Stimulated activated CD4-positive, alpha-beta T cell treated with anti-CD3 and anti-CD28 coated beads, Interleukin-2, amount 100 ng/mL, for 24 hours (primary cell): ENCODE measurements at regions not wholly inside any gene's neighbourhood (a gene's known extent, or its start where the extent isn't known, plus 50 kb on each side); places are given as distances from the start of the nearest gene placed in this dataset.
"Not testable (repeated sequence)": the region's sequence is repeated elsewhere in the genome, so short reads cannot be mapped to it uniquely, and the experiment has no call there.

Experiments used
- DNase-seq, 2 donors: peaks; one replicate each; pipeline ENCODE4 v3.0.0-alpha.2; 2020

- DNase-seq: no peak
Observed at GRCh38 chr7:113582471-113582870, 336.3 kb downstream of the PPP1R3A start.

- not testable (repeated sequence) for DNase-seq
Observed at GRCh38 chr7:113563257-113563656, 355.6 kb downstream of the PPP1R3A start.

GRCh38 chr7:113562801-113563200 lies 356.0 kb downstream of the PPP1R3A start:
- DNase-seq: no peak

- DNase-seq: no peak
Observed at GRCh38 chr7:113562242-113562641, 356.6 kb downstream of the PPP1R3A start.

GRCh38 chr7:113561446-113561845 lies 357.4 kb downstream of the PPP1R3A start:
- no peak for DNase-seq

- DNase-seq: no peak
Observed at GRCh38 chr7:113550966-113551365, 367.8 kb downstream of the PPP1R3A start.

GRCh38 chr7:113548561-113548960 lies 370.2 kb downstream of the PPP1R3A start:
- no peak for DNase-seq

GRCh38 chr7:113548137-113548536 lies 370.7 kb downstream of the PPP1R3A start:
- DNase-seq: no peak

- no peak for DNase-seq
Observed at GRCh38 chr7:113521468-113521867, 397.3 kb downstream of the PPP1R3A start.

- no peak for DNase-seq
Observed at GRCh38 chr7:113519472-113519871, 399.3 kb downstream of the PPP1R3A start.

- DNase-seq: no peak
Observed at GRCh38 chr7:113504691-113505090, 386.3 kb upstream of the SMIM30 start.

GRCh38 chr7:113504142-113504541 lies 385.8 kb upstream of the SMIM30 start:
- DNase-seq: no peak

- DNase-seq: not testable (repeated sequence)
Observed at GRCh38 chr7:113496586-113496985, 378.2 kb upstream of the SMIM30 start.

- DNase-seq: not testable (repeated sequence)
Observed at GRCh38 chr7:113494797-113495566, 376.6 kb upstream of the SMIM30 start.

- DNase-seq: no peak
Observed at GRCh38 chr7:113491305-113491704, 373.0 kb upstream of the SMIM30 start.

GRCh38 chr7:113487925-113488731 lies 369.8 kb upstream of the SMIM30 start:
- DNase-seq: no peak

- no peak for DNase-seq
Observed at GRCh38 chr7:113486548-113486947, 368.2 kb upstream of the SMIM30 start.

- DNase-seq: no peak
Observed at GRCh38 chr7:113483657-113484056, 365.3 kb upstream of the SMIM30 start.

- no peak for DNase-seq
Observed at GRCh38 chr7:113480537-113480936, 362.2 kb upstream of the SMIM30 start.

GRCh38 chr7:113464096-113464855 lies 345.9 kb upstream of the SMIM30 start:
- no peak for DNase-seq

GRCh38 chr7:113460067-113460466 lies 341.7 kb upstream of the SMIM30 start:
- DNase-seq: no peak

GRCh38 chr7:113456533-113456932 lies 338.2 kb upstream of the SMIM30 start:
- DNase-seq: no peak

GRCh38 chr7:113454597-113455169 lies 336.3 kb upstream of the SMIM30 start:
- DNase-seq: no peak
